Osteoblast (primary cell): ENCODE measurements at regions not wholly inside any gene's neighbourhood (a gene's known extent, or its start where the extent isn't known, plus 50 kb on each side); places are given as distances from the start of the nearest gene placed in this dataset.

Experiments used
- DNase-seq: peaks from one replicate; pipeline ENCODE4 v3.0.0; 2011; ENCODE audit warnings: low spot score, mixed read lengths; ENCODE audit not compliant: insufficient read length; ENCODE audit errors: missing footprints
- H2AFZ ChIP-seq: 2 replicates; pipeline ENCODE4 v1.6.0; 2011; ENCODE audit warnings: mild to moderate bottlenecking, low read length
- H3K27ac ChIP-seq: 2 replicates; pipeline ENCODE4 v1.5.1; 2011; ENCODE audit warnings: mild to moderate bottlenecking, low read depth, low read length, moderate library complexity
- H3K27me3 ChIP-seq: 2 replicates; pipeline ENCODE4 v1.6.0; 2012; ENCODE audit warnings: mild to moderate bottlenecking, control low read depth, inconsistent platforms, low read length, moderate library complexity; ENCODE audit not compliant: insufficient read depth
- H3K36me3 ChIP-seq: 2 replicates; pipeline ENCODE4 v1.5.1; 2011; ENCODE audit warnings: mild to moderate bottlenecking, low read length, control low read depth, moderate library complexity; ENCODE audit not compliant: insufficient read depth
- H3K4me1 ChIP-seq: 2 replicates; pipeline ENCODE4 v1.5.1; 2011; ENCODE audit warnings: mild to moderate bottlenecking, low read length, control low read depth, moderate library complexity; ENCODE audit not compliant: insufficient read depth
- H3K4me2 ChIP-seq: 2 replicates; pipeline ENCODE4 v1.6.0; 2011; ENCODE audit warnings: mild to moderate bottlenecking, low read length; ENCODE audit not compliant: insufficient read depth
- H3K4me3 ChIP-seq: fragments of 200-600 bp; sonication (generic); 3 replicates; pipeline ENCODE4 v1.5.1; 2012; ENCODE audit warnings: mild to moderate bottlenecking, low read length, inconsistent platforms; ENCODE audit not compliant: insufficient read depth
- H3K79me2 ChIP-seq: 2 replicates; pipeline ENCODE4 v1.6.0; 2012; ENCODE audit warnings: mild to moderate bottlenecking, low read length, control low read depth, inconsistent platforms; ENCODE audit not compliant: insufficient read depth
- H3K9me3 ChIP-seq: 2 replicates; pipeline ENCODE4 v1.5.1; 2011; ENCODE audit warnings: low read depth, low read length, control low read depth
- H4K20me1 ChIP-seq: 2 replicates; pipeline ENCODE4 v1.6.0; 2012; ENCODE audit warnings: mild to moderate bottlenecking, low read length, control low read depth; ENCODE audit not compliant: insufficient read depth
- CTCF ChIP-seq: IDR thresholded peaks from 2 replicates; pipeline ENCODE4 v1.5.1; 2011; ENCODE audit warnings: mild to moderate bottlenecking, low read depth, low read length, moderate library complexity; ENCODE audit errors: extremely low read depth

- H3K27me3 ChIP-seq: no peaks in the 10 kb centered on the region
- no peaks in the 10 kb centered on the region for H3K9me3 ChIP-seq
- no peaks in the 10 kb centered on the region for H4K20me1 ChIP-seq
- no peak for TF ChIP-seq CTCF
- H3K36me3 ChIP-seq: no peaks in the 10 kb centered on the region
- H3K27ac ChIP-seq: no peak overlapping the region
- H3K4me3 ChIP-seq: no peak overlapping the region
- no peaks in the 10 kb centered on the region for H3K79me2 ChIP-seq
- no peak overlapping the region for H3K4me2 ChIP-seq
- no peak overlapping the region for H2AFZ ChIP-seq
- no peak for DNase-seq
- H3K4me1 ChIP-seq: no peaks in the 10 kb centered on the region
Measured at GRCh38 chr9:75235632-75236031, 147.3 kb downstream of the OSTF1 start.

- no peaks in the 10 kb centered on the region for H4K20me1 ChIP-seq
- DNase-seq: peak; percentile 71
- no peak overlapping the region for H3K4me3 ChIP-seq
- no peaks in the 10 kb centered on the region for H3K9me3 ChIP-seq
- H3K27ac ChIP-seq: no peak overlapping the region
- no peaks in the 10 kb centered on the region for H3K4me1 ChIP-seq
- H3K27me3 ChIP-seq: no peaks in the 10 kb centered on the region
- no peak overlapping the region for H2AFZ ChIP-seq
- no peak overlapping the region for H3K4me2 ChIP-seq
- no peaks in the 10 kb centered on the region for H3K79me2 ChIP-seq
- no peaks in the 10 kb centered on the region for H3K36me3 ChIP-seq
- peak; percentile 60 for TF ChIP-seq CTCF
Measured at GRCh38 chr9:75238311-75238976, 150.1 kb downstream of the OSTF1 start.

GRCh38 chr9:75239176-75239575 lies 150.9 kb downstream of the OSTF1 start:
- Histone ChIP-seq H3K4me3 (no peak overlapping the region), H3K4me1 (no peaks in the 10 kb centered on the region), H3K79me2 (no peaks in the 10 kb centered on the region), H3K27ac (no peak overlapping the region), H2AFZ (peak overlapping the region; percentile 29), H3K9me3 (no peaks in the 10 kb centered on the region), H3K4me2 (no peak overlapping the region), H4K20me1 (no peaks in the 10 kb centered on the region), H3K36me3 (no peaks in the 10 kb centered on the region), H3K27me3 (no peaks in the 10 kb centered on the region)
- TF ChIP-seq CTCF: no peak
- no peak for DNase-seq

- no peak for DNase-seq
- no peak for TF ChIP-seq CTCF
- H3K36me3 ChIP-seq: no peaks in the 10 kb centered on the region
- H3K4me1 ChIP-seq: no peaks in the 10 kb centered on the region
- H3K9me3 ChIP-seq: no peaks in the 10 kb centered on the region
- no peaks in the 10 kb centered on the region for H3K27me3 ChIP-seq
- H2AFZ ChIP-seq: no peak overlapping the region
- H3K4me2 ChIP-seq: no peak overlapping the region
- H3K27ac ChIP-seq: no peak overlapping the region
- no peaks in the 10 kb centered on the region for H3K79me2 ChIP-seq
- H4K20me1 ChIP-seq: no peaks in the 10 kb centered on the region
- no peak overlapping the region for H3K4me3 ChIP-seq
Measured at GRCh38 chr9:75242426-75242825, 154.1 kb downstream of the OSTF1 start.
